ENCODE measurements at regions not wholly inside any gene's neighbourhood (a gene's known extent, or its start where the extent isn't known, plus 50 kb on each side); places are given as distances from the start of the nearest gene placed in this dataset.

DNA sequence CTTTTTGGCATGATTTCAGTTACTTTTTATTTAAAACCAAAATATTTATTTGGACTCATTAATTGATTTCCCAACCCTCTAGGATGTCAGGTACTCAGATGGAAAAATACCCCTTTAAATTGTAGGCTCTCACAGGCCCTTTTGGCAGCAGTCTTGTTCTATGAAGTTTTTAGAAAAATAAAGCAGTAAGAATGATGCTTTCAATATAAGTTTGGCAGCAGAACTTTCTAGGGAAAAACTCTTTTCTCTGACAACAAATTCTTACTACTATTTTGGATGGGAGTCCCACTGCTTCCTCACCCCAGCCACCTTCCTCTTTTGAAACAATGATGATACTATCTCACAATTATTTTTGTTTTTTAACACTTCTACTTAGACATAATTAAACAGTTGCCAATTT, 581.6 kb upstream of the SGCG start:
- no peak overlapping the region for H3K27ac ChIP-seq (ENCODE audit: low read depth in 1 of 3, low read length in 2 of 3)
- H3K27me3 ChIP-seq (ENCODE audit: control insufficient read depth in 3 of 3, insufficient read depth in 3 of 3, low read length in 3 of 3), result no peaks in the 10 kb centered on the region
- H3K4me3 ChIP-seq (ENCODE audit: low read depth in 1 of 3, low read length in 3 of 3), result no peak overlapping the region
- peaks cover 0 to 1% of the 10 kb centered on the region in 2 donors for H3K9me3 ChIP-seq (ENCODE audit: control insufficient read depth in 2 of 2, insufficient read depth in 1 of 2, low read depth in 1 of 2, low read length in 1 of 2)
- FAIRE-seq (no peak), DNase-seq (no peak)
- no peaks in the 10 kb centered on the region for H3K36me3 ChIP-seq (ENCODE audit: control insufficient read depth in 3 of 3, insufficient read depth in 2 of 3, low read depth in 1 of 3, low read length in 3 of 3)
- no peaks in the 10 kb centered on the region for H3K4me1 ChIP-seq (ENCODE audit: control insufficient read depth in 3 of 3, insufficient read depth in 2 of 3, low read depth in 1 of 3, low read length in 2 of 3)

DNA sequence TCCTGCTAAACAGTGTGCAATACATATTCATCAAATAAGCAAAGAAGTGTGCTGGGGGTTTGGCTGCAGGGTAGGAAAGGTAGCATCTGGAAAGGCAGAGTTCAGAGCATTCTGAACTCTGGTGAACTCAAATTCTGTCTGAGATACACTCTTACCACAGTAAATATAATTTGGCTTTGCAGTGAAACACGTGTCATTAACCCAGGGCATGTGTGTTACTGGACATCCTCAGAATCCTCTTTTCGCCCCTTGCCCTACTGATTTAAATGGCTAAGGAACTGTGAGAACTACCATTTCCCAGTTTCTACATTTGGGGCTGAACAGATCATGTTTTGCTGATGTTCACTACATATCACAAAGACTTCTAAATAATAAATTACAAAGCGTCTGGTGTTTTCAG, 562.8 kb upstream of the SGCG start:
- Histone ChIP-seq H3K27ac (ENCODE audit: low read depth in 1 of 3, low read length in 2 of 3) (no peak overlapping the region), H3K4me3 (ENCODE audit: low read depth in 1 of 3, low read length in 3 of 3) (no peak overlapping the region), H3K27me3 (ENCODE audit: control insufficient read depth in 3 of 3, insufficient read depth in 3 of 3, low read length in 3 of 3) (no peaks in the 10 kb centered on the region), H3K9me3 (ENCODE audit: control insufficient read depth in 2 of 2, insufficient read depth in 1 of 2, low read depth in 1 of 2, low read length in 1 of 2) (no peaks in the 10 kb centered on the region), H3K4me1 (ENCODE audit: control insufficient read depth in 3 of 3, insufficient read depth in 2 of 3, low read depth in 1 of 3, low read length in 2 of 3) (no peaks in the 10 kb centered on the region), H3K36me3 (ENCODE audit: control insufficient read depth in 3 of 3, insufficient read depth in 2 of 3, low read depth in 1 of 3, low read length in 3 of 3) (no peaks in the 10 kb centered on the region)
- FAIRE-seq (no peak), DNase-seq (no peak)
- 70 to 76% (median 75%) methylated on average over 3 of the region's 3 CpGs for whole genome bisulfite sequencing, 3 donors

DNA sequence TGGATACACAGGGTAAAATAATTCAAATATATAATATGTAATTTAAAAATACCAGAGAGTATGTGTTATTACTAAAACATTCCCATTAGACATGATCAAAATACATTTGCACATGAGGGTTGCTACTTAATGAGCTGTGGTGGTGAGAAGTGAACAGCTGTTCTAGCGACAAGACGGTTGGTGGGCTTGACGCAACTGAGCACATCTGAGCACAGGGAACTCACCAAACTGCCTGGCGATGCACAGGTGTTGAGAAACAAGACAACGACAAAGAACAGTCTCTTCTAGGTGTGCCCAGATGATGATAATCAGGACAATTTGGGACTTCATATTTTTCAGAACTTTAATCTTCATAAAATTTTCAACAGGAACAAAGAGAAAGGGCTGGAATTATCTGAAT, 555.1 kb upstream of the SGCG start:
- no peaks in the 10 kb centered on the region for H3K27me3 ChIP-seq (ENCODE audit: control insufficient read depth in 3 of 3, insufficient read depth in 3 of 3, low read length in 3 of 3)
- H3K4me3 ChIP-seq (ENCODE audit: low read depth in 1 of 3, low read length in 3 of 3), result no peak overlapping the region
- 89 to 94% (median 92%) methylated on average over 5 of the region's 5 CpGs for WGBS, 3 donors
- peaks cover 0 to 3% of the 10 kb centered on the region in 2 donors for H3K9me3 ChIP-seq (ENCODE audit: control insufficient read depth in 2 of 2, insufficient read depth in 1 of 2, low read depth in 1 of 2, low read length in 1 of 2)
- H3K36me3 ChIP-seq (ENCODE audit: control insufficient read depth in 3 of 3, insufficient read depth in 2 of 3, low read depth in 1 of 3, low read length in 3 of 3), result no peaks in the 10 kb centered on the region
- DNase-seq (no peak), FAIRE-seq (no peak)
- H3K27ac ChIP-seq (ENCODE audit: low read depth in 1 of 3, low read length in 2 of 3), result no peak overlapping the region
- no peaks in the 10 kb centered on the region for H3K4me1 ChIP-seq (ENCODE audit: control insufficient read depth in 3 of 3, insufficient read depth in 2 of 3, low read depth in 1 of 3, low read length in 2 of 3)

DNA sequence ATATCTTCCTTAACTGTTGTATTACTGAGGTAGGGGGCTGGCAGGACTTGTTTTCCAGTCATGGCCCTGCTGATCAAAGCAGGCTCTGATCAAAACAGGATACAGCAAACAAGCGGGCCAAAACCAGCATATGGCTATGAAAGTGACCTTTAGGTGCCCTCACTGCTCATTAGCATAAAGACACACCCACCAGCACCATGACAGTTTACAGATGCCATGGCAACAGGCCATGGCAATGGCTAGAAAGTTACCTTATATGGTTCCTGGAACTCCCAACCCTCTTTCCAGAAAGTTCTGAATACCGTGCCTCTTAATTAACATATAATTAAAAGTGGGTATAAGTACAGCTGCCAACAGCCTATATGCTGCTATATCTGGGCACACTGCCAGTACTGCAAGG, 551.4 kb upstream of the SGCG start:
- WGBS, 3 donors, result 61 to 71% (median 63%) methylated on average over 2 of the region's 2 CpGs

DNA sequence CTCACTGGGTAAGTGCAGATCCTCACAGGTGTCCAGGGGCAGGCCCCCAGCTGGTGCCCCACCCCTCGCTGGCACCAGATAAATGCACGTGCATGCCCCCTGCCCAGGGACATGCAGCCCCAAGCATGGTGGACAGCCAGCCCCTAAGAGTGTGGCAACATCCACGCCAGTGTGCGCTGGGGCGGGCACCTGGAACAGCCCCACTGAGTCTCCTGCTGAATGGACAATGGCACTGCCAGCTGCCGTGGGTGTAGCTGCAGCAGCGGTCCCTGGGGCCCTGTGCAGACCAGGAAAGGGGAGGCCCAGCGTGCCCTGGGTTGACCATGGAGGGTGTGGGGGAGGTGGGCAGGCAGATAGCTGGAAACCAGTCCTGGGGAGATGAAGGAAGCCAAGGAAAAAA, 538.7 kb upstream of the SGCG start:
- FAIRE-seq (no peak), DNase-seq (no peak)
- Histone ChIP-seq H3K9me3 (ENCODE audit: control insufficient read depth in 2 of 2, insufficient read depth in 1 of 2, low read depth in 1 of 2, low read length in 1 of 2) (no peaks in the 10 kb centered on the region), H3K36me3 (ENCODE audit: control insufficient read depth in 3 of 3, insufficient read depth in 2 of 3, low read depth in 1 of 3, low read length in 3 of 3) (no peaks in the 10 kb centered on the region), H3K4me3 (ENCODE audit: low read depth in 1 of 3, low read length in 3 of 3) (no peak overlapping the region), H3K4me1 (ENCODE audit: control insufficient read depth in 3 of 3, insufficient read depth in 2 of 3, low read depth in 1 of 3, low read length in 2 of 3) (no peaks in the 10 kb centered on the region), H3K27me3 (ENCODE audit: control insufficient read depth in 3 of 3, insufficient read depth in 3 of 3, low read length in 3 of 3) (no peaks in the 10 kb centered on the region), H3K27ac (ENCODE audit: low read depth in 1 of 3, low read length in 2 of 3) (no peak overlapping the region)
- WGBS, 3 donors, result 89 to 93% (median 93%) methylated on average over 8 of the region's 8 CpGs

More for the DNA sequence above, 551.4 kb upstream of the SGCG start:
- H3K9me3 ChIP-seq (ENCODE audit: control insufficient read depth in 2 of 2, insufficient read depth in 1 of 2, low read depth in 1 of 2, low read length in 1 of 2), result peaks cover 0 to 3% of the 10 kb centered on the region in 2 donors
- H3K27ac ChIP-seq (ENCODE audit: low read depth in 1 of 3, low read length in 2 of 3), result no peak overlapping the region
- FAIRE-seq (no peak), DNase-seq (no peak)
- H3K36me3 ChIP-seq (ENCODE audit: control insufficient read depth in 3 of 3, insufficient read depth in 2 of 3, low read depth in 1 of 3, low read length in 3 of 3), result no peaks in the 10 kb centered on the region
- no peaks in the 10 kb centered on the region for H3K27me3 ChIP-seq (ENCODE audit: control insufficient read depth in 3 of 3, insufficient read depth in 3 of 3, low read length in 3 of 3)
- H3K4me1 ChIP-seq (ENCODE audit: control insufficient read depth in 3 of 3, insufficient read depth in 2 of 3, low read depth in 1 of 3, low read length in 2 of 3), result no peaks in the 10 kb centered on the region
- no peak overlapping the region for H3K4me3 ChIP-seq (ENCODE audit: low read depth in 1 of 3, low read length in 3 of 3)

DNA sequence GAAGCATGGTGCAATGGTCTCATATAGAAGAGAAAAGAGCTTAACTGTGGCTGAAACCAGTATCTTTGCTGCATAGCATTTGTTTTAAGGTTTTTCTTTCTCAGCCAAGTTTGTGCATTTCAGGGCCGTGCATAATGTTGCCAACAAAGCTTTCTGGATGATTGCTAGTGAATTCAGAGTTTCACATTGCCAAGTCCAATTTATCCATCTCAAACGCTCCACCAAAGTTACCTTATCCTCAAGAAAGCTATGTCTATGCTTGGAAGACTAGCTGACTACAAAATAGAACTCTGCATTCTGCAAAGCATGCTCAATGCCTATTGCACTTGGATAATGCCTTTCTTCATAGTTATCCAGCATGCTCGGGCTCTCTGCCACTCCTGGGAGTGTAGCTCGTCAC, 535.8 kb upstream of the SGCG start:
- no peaks in the 10 kb centered on the region for H3K36me3 ChIP-seq (ENCODE audit: control insufficient read depth in 3 of 3, insufficient read depth in 2 of 3, low read depth in 1 of 3, low read length in 3 of 3)
- H3K27me3 ChIP-seq (ENCODE audit: control insufficient read depth in 3 of 3, insufficient read depth in 3 of 3, low read length in 3 of 3), result no peaks in the 10 kb centered on the region
- FAIRE-seq (no peak), DNase-seq (no peak)
- no peak overlapping the region for H3K4me3 ChIP-seq (ENCODE audit: low read depth in 1 of 3, low read length in 3 of 3)
- no peaks in the 10 kb centered on the region for H3K9me3 ChIP-seq (ENCODE audit: control insufficient read depth in 2 of 2, insufficient read depth in 1 of 2, low read depth in 1 of 2, low read length in 1 of 2)
- 67 to 76% (median 73%) methylated on average over 4 of the region's 4 CpGs for WGBS, 3 donors
- no peaks in the 10 kb centered on the region for H3K4me1 ChIP-seq (ENCODE audit: control insufficient read depth in 3 of 3, insufficient read depth in 2 of 3, low read depth in 1 of 3, low read length in 2 of 3)
- H3K27ac ChIP-seq (ENCODE audit: low read depth in 1 of 3, low read length in 2 of 3), result no peak overlapping the region

DNA sequence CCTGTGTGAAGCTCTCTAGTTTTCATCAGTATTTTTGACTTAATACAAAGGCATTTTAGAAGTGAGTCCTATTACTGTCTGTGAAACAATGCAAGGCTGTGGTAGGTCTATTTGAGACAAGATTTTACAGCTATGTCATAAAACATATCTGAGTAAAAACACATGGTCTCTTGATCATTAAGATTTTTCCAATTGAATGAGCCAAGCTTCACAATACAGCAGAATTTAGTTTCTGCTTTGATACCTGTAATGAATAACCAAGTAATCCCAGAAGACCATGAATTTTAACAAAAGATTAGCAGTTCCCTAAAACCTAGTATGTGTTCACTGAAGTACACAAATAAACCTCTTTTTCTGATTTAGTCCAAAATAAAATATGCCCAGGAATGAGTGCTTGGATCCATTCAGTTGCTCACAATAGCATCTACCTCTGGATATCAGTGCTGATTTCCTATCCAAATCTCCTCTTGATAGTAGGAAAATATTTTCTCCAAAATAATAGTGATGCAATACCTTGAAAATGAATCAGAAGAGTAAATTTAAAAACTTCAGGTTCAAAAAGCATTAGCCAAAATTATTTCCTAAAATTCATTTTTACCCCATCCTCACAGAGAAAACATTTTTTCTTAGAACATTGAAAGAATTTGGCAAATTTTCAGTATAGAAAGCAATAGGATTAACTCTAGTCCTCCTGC, 533.5 kb upstream of the SGCG start:
- FAIRE-seq (no peak), DNase-seq (no peak)
- Histone ChIP-seq H3K4me3 (ENCODE audit: low read depth in 1 of 3, low read length in 3 of 3) (no peak overlapping the region), H3K27ac (ENCODE audit: low read depth in 1 of 3, low read length in 2 of 3) (no peak overlapping the region), H3K9me3 (ENCODE audit: control insufficient read depth in 2 of 2, insufficient read depth in 1 of 2, low read depth in 1 of 2, low read length in 1 of 2) (no peaks in the 10 kb centered on the region), H3K27me3 (ENCODE audit: control insufficient read depth in 3 of 3, insufficient read depth in 3 of 3, low read length in 3 of 3) (no peaks in the 10 kb centered on the region), H3K36me3 (ENCODE audit: control insufficient read depth in 3 of 3, insufficient read depth in 2 of 3, low read depth in 1 of 3, low read length in 3 of 3) (no peaks in the 10 kb centered on the region), H3K4me1 (ENCODE audit: control insufficient read depth in 3 of 3, insufficient read depth in 2 of 3, low read depth in 1 of 3, low read length in 2 of 3) (no peaks in the 10 kb centered on the region)

DNA sequence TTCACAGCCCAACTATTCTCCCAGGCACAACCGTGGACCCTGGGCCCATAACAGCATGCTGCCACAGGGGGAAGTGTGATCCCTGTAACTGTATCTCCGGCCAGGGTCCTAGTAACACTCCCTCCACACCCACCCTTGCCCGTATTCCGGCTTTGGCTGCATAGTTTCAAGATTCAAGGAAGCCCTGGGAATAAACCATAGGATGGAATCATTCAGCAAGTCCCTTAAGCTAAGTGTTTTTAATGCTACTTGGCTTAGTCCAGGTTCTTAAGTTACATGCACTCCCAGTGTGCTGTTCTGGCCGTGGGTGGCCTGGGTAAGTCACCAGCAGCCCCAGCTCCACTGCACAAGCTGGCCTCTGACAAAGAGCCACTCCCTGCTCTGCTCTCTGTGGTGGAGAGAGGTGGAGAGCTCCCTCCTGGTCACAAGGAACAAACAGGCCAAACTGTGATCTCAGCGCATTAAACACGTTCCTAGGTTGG, 532.4 kb upstream of the SGCG start:
- WGBS, 3 donors, result 56 to 70% (median 57%) methylated on average over 7 of the region's 7 CpGs
- Histone ChIP-seq H3K9me3 (ENCODE audit: control insufficient read depth in 2 of 2, insufficient read depth in 1 of 2, low read depth in 1 of 2, low read length in 1 of 2) (no peaks in the 10 kb centered on the region), H3K4me1 (ENCODE audit: control insufficient read depth in 3 of 3, insufficient read depth in 2 of 3, low read depth in 1 of 3, low read length in 2 of 3) (no peaks in the 10 kb centered on the region), H3K4me3 (ENCODE audit: low read depth in 1 of 3, low read length in 3 of 3) (no peak overlapping the region), H3K36me3 (ENCODE audit: control insufficient read depth in 3 of 3, insufficient read depth in 2 of 3, low read depth in 1 of 3, low read length in 3 of 3) (no peaks in the 10 kb centered on the region), H3K27ac (ENCODE audit: low read depth in 1 of 3, low read length in 2 of 3) (no peak overlapping the region), H3K27me3 (ENCODE audit: control insufficient read depth in 3 of 3, insufficient read depth in 3 of 3, low read length in 3 of 3) (no peaks in the 10 kb centered on the region)
- FAIRE-seq, result no peak
- peak in 1 of 2 donors; percentile 8 for DNase-seq

DNA sequence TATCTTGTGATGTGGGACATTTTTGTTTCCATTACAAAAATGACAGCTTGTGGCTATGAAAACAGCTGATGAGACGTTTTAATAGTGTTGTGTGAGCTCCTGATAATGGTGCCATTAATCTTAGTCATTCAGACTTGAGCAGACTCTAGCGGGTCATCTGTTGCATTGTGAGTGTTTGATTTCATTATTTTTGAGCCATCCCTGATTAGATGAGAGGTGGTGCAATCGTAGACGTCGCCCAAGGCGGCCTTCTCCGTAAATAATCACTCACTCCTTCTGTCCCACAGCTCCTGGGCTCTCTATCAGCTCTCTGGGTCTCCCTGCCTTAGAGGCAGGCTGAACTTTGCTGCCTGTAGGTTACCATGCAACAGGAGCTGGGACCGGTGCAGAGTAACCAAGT, 528.0 kb upstream of the SGCG start:
- 73 to 75% (median 75%) methylated on average over 8 of the region's 8 CpGs for WGBS, 3 donors
- Histone ChIP-seq H3K9me3 (ENCODE audit: control insufficient read depth in 2 of 2, insufficient read depth in 1 of 2, low read depth in 1 of 2, low read length in 1 of 2) (no peaks in the 10 kb centered on the region), H3K27me3 (ENCODE audit: control insufficient read depth in 3 of 3, insufficient read depth in 3 of 3, low read length in 3 of 3) (no peaks in the 10 kb centered on the region), H3K4me3 (ENCODE audit: low read depth in 1 of 3, low read length in 3 of 3) (no peak overlapping the region), H3K27ac (ENCODE audit: low read depth in 1 of 3, low read length in 2 of 3) (no peak overlapping the region), H3K4me1 (ENCODE audit: control insufficient read depth in 3 of 3, insufficient read depth in 2 of 3, low read depth in 1 of 3, low read length in 2 of 3) (no peaks in the 10 kb centered on the region), H3K36me3 (ENCODE audit: control insufficient read depth in 3 of 3, insufficient read depth in 2 of 3, low read depth in 1 of 3, low read length in 3 of 3) (no peaks in the 10 kb centered on the region)
- no peak for FAIRE-seq
- no peak for DNase-seq

All from small intestine (tissue), 7 donors.